Vagina (tissue), 2 donors: ENCODE measurements at regions not wholly inside any gene's neighbourhood (a gene's known extent, or its start where the extent isn't known, plus 50 kb on each side); places are given as distances from the start of the nearest gene placed in this dataset.

Experiments used
- DNase-seq, 2 donors: peaks; one replicate each; pipeline ENCODE4 v3.0.0-alpha.2; 2017; ENCODE audit errors: extremely low spot score in 2 of 2
- H3K27ac ChIP-seq: fragments of 200-600 bp; sonication (generic); one replicate; pipeline ENCODE4 v1.5.1; 2019
- H3K27me3 ChIP-seq: fragments of 200-600 bp; sonication (generic); one replicate; pipeline ENCODE4 v1.5.1; 2019
- H3K36me3 ChIP-seq, 2 donors: fragments of 200-600 bp; sonication (generic); one replicate each; pipeline ENCODE4 v1.5.1; 2017 to 2019
- H3K4me1 ChIP-seq: fragments of 200-600 bp; sonication (generic); one replicate; pipeline ENCODE4 v1.5.1; 2019
- H3K4me3 ChIP-seq, 2 donors: fragments of 200-600 bp; sonication (generic); 1 replicate in 1 of 2; 2 replicates in 1 of 2; pipeline ENCODE4 v1.5.1; 2016 to 2019
- H3K9me3 ChIP-seq: fragments of 200-600 bp; sonication (generic); one replicate; pipeline ENCODE4 v1.5.1; 2019
- CTCF ChIP-seq, 3 experiments: fragments of 450-650 bp in 2 of 3; fragments of 200-600 bp in 1 of 3; sonication (generic) in 1 of 3; IDR thresholded peaks; one replicate each; pipeline ENCODE4 v1.5.1; 2017 to 2019; ENCODE audit warnings: antibody characterized with exemption in 3 of 3, mild to moderate bottlenecking in 2 of 3, moderate library complexity in 2 of 3
- POLR2A ChIP-seq, 2 donors: fragments of 450-650 bp; IDR thresholded peaks; one replicate each; pipeline ENCODE4 v1.6.1; 2017; ENCODE audit warnings: antibody characterized with exemption in 2 of 2, mild to moderate bottlenecking in 2 of 2, moderate library complexity in 2 of 2
- POLR2AphosphoS5 ChIP-seq, 2 donors: sonication (generic); formaldehyde crosslinking; IDR thresholded peaks; one replicate each; pipeline ENCODE4 v1.9.0; 2017; ENCODE audit warnings: antibody characterized with exemption in 2 of 2, mild to moderate bottlenecking in 2 of 2, low read depth in 1 of 2; ENCODE audit not compliant: insufficient read depth in 1 of 2
- intact Hi-C: fragments of 100-400 bp; cut with DNase I; formaldehyde crosslinking; loops from one replicate; pipeline ENCODE4 v1.15.1; 2023

DNA sequence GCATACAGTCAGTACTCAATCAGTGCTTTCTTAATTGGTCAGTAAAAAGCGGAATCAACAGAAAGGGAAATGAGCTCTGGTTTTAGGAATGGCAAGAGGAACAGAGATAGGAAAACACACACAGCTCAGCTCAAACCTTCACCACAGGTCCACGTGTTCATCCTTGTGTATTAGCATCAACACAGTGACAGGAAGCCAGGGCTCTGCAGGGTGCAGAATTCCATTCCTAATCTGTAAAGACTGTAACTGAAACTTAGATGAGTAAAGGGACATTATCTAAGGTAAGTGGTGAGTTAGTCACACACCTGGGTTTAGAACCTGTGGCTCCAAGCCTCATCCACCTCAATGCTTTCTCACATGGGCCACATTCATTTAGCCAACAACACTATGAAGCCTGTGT is 1242.2 kb upstream of the TMEM132C start:
- no peaks in the 10 kb centered on the region for H3K36me3 ChIP-seq
- intact Hi-C loops = no loop called here

GRCh38 chr12:127025545-127025944 is 1241.4 kb upstream of the TMEM132C start:
- H3K4me1 ChIP-seq = no peaks in the 10 kb centered on the region
- no peak overlapping the region for H3K4me3 ChIP-seq
- no peak for DNase-seq
- TF ChIP-seq POLR2AphosphoS5 (IDR thresholded peaks at IDR 0.05; ENCODE audit: insufficient read depth in 1 of 2, low read depth in 1 of 2) (no peak), CTCF (IDR thresholded peaks at IDR 0.05) (no peak), POLR2A (IDR thresholded peaks at IDR 0.05) (no peak)
- H3K27ac ChIP-seq = no peak overlapping the region
- no peaks in the 10 kb centered on the region for H3K27me3 ChIP-seq
- no peaks in the 10 kb centered on the region for H3K36me3 ChIP-seq
- no peaks in the 10 kb centered on the region for H3K9me3 ChIP-seq
- intact Hi-C loops = no loop called here

More for the DNA sequence above, 1242.2 kb upstream of the TMEM132C start:
- TF ChIP-seq POLR2A (IDR thresholded peaks at IDR 0.05) = no peak
- no peak for TF ChIP-seq POLR2AphosphoS5 (IDR thresholded peaks at IDR 0.05; ENCODE audit: insufficient read depth in 1 of 2, low read depth in 1 of 2)
- no peak for TF ChIP-seq CTCF (IDR thresholded peaks at IDR 0.05)
- Histone ChIP-seq H3K4me1 (no peaks in the 10 kb centered on the region), H3K27ac (no peak overlapping the region), H3K27me3 (no peaks in the 10 kb centered on the region), H3K4me3 (no peak overlapping the region), H3K9me3 (no peaks in the 10 kb centered on the region)
- no peak for DNase-seq

- H3K27ac ChIP-seq = no peak overlapping the region
- intact Hi-C loops = no loop called here
- TF ChIP-seq POLR2A (IDR thresholded peaks at IDR 0.05) (no peak), CTCF (IDR thresholded peaks at IDR 0.05) (no peak), POLR2AphosphoS5 (IDR thresholded peaks at IDR 0.05; ENCODE audit: insufficient read depth in 1 of 2, low read depth in 1 of 2) (no peak)
- DNase-seq = no peak
- no peak overlapping the region for H3K4me3 ChIP-seq
- H3K36me3 ChIP-seq = no peaks in the 10 kb centered on the region
- H3K9me3 ChIP-seq = no peaks in the 10 kb centered on the region
- no peaks in the 10 kb centered on the region for H3K27me3 ChIP-seq
- no peaks in the 10 kb centered on the region for H3K4me1 ChIP-seq
These were observed 1231.7 kb upstream of the TMEM132C start for GRCh38 chr12:127035011-127035879.

DNA sequence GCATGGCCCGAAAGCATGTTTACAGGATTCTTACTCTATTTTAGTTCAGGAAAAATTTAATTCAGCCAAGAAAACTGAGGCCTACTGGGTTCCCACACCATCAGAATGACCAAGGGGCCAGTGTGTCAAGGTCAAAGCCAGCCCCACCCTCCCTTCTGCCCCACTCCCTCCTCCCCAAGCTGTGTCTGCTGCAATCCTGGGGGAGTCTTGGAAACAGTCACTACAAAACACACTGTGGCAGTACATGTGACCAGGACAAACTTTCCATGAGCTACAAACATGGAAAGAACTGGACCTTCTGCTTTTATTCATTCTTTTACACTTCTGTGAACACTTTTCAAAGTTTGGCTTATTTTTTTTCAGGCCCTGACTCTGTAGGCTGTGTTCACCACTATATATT is 1228.8 kb upstream of the TMEM132C start:
- TF ChIP-seq POLR2A (IDR thresholded peaks at IDR 0.05) (no peak), CTCF (IDR thresholded peaks at IDR 0.05) (no peak), POLR2AphosphoS5 (IDR thresholded peaks at IDR 0.05; ENCODE audit: insufficient read depth in 1 of 2, low read depth in 1 of 2) (no peak)
- no peaks in the 10 kb centered on the region for H3K27me3 ChIP-seq
- H3K27ac ChIP-seq = no peak overlapping the region
- no peaks in the 10 kb centered on the region for H3K9me3 ChIP-seq
- H3K4me1 ChIP-seq = no peaks in the 10 kb centered on the region
- H3K36me3 ChIP-seq = no peaks in the 10 kb centered on the region
- H3K4me3 ChIP-seq = no peak overlapping the region
- intact Hi-C loops = no loop called here
- DNase-seq = no peak

- intact Hi-C loops = no loop called here
These were observed 1228.2 kb upstream of the TMEM132C start for GRCh38 chr12:127038761-127039160.

More at GRCh38 chr12:127038761-127039160, 1228.2 kb upstream of the TMEM132C start:
- Histone ChIP-seq H3K27ac (no peak overlapping the region), H3K4me3 (no peak overlapping the region), H3K9me3 (no peaks in the 10 kb centered on the region), H3K4me1 (no peaks in the 10 kb centered on the region), H3K27me3 (no peaks in the 10 kb centered on the region), H3K36me3 (no peaks in the 10 kb centered on the region)
- DNase-seq = no peak
- TF ChIP-seq POLR2AphosphoS5 (IDR thresholded peaks at IDR 0.05; ENCODE audit: insufficient read depth in 1 of 2, low read depth in 1 of 2) = no peak
- no peak for TF ChIP-seq POLR2A (IDR thresholded peaks at IDR 0.05)
- TF ChIP-seq CTCF (IDR thresholded peaks at IDR 0.05) = no peak
